ENCODE measurements at regions not wholly inside any gene's neighbourhood (a gene's known extent, or its start where the extent isn't known, plus 50 kb on each side); places are given as distances from the start of the nearest gene placed in this dataset.

- TF ChIP-seq CTCF (conservative IDR thresholded peaks at IDR 0.05; ENCODE audit: low read depth in 2 of 2) (no peak), EZH2 (IDR thresholded peaks at IDR 0.05; ENCODE audit: low read depth, unreplicated experiment) (no peak), POLR2AphosphoS5 (IDR thresholded peaks at IDR 0.05; ENCODE audit: low read depth) (no peak), EZH2phosphoT487 (IDR thresholded peaks at IDR 0.05; ENCODE audit: unreplicated experiment) (no peak), CREB1 (CRISPR knock-in tag; IDR thresholded peaks at IDR 0.05; ENCODE audit: low read depth) (no peak), ZNF114 (CRISPR knock-in tag; IDR thresholded peaks at IDR 0.05) (no peak)
Measured at GRCh38 chr3:17955411-17955810, 213.0 kb upstream of the TBC1D5 start.
